AG08395 (cell line): ENCODE measurements at regions not wholly inside any gene's neighbourhood (a gene's known extent, or its start where the extent isn't known, plus 50 kb on each side); places are given as distances from the start of the nearest gene placed in this dataset.

ENCODE experiments used
- DNase-seq: peaks from one replicate; pipeline ENCODE4 v3.0.0; 2012; ENCODE audit warnings: mixed read lengths, low spot score

- no peak for DNase-seq
Measured at GRCh38 chr2:239671916-239672849, 271.4 kb upstream of the HDAC4 start.

GRCh38 chr2:239671471-239671870 lies 270.7 kb upstream of the HDAC4 start:
- no peak for DNase-seq

- no peak for DNase-seq
Measured at GRCh38 chr2:239670463-239671120, 269.8 kb upstream of the HDAC4 start.

GRCh38 chr2:239669899-239670460 lies 269.2 kb upstream of the HDAC4 start:
- DNase-seq: no peak

GRCh38 chr2:239669181-239669898 lies 268.5 kb upstream of the HDAC4 start:
- DNase-seq: no peak

GRCh38 chr2:239668651-239669050 lies 267.8 kb upstream of the HDAC4 start:
- no peak for DNase-seq

- DNase-seq: no peak
Measured at GRCh38 chr2:239668042-239668441, 267.2 kb upstream of the HDAC4 start.

GRCh38 chr2:239667431-239667985 lies 266.7 kb upstream of the HDAC4 start:
- no peak for DNase-seq

- no peak for DNase-seq
Measured at GRCh38 chr2:239666855-239667376, 266.1 kb upstream of the HDAC4 start.

- no peak for DNase-seq
Measured at GRCh38 chr2:239666053-239666854, 265.4 kb upstream of the HDAC4 start.

GRCh38 chr2:239664216-239664810 lies 263.5 kb upstream of the HDAC4 start:
- DNase-seq: no peak

GRCh38 chr2:239663364-239663924 lies 262.6 kb upstream of the HDAC4 start:
- DNase-seq: no peak

- no peak for DNase-seq
Measured at GRCh38 chr2:239662413-239663120, 261.7 kb upstream of the HDAC4 start.

- no peak for DNase-seq
Measured at GRCh38 chr2:239661334-239662312, 260.8 kb upstream of the HDAC4 start.

- no peak for DNase-seq
Measured at GRCh38 chr2:239660390-239661230, 259.8 kb upstream of the HDAC4 start.

GRCh38 chr2:239657992-239658391 lies 257.2 kb upstream of the HDAC4 start:
- no peak for DNase-seq

GRCh38 chr2:239657236-239657635 lies 256.4 kb upstream of the HDAC4 start:
- DNase-seq: no peak
